ENCODE measurements at regions not wholly inside any gene's neighbourhood (a gene's known extent, or its start where the extent isn't known, plus 50 kb on each side); places are given as distances from the start of the nearest gene placed in this dataset.

GRCh38 chr2:897091-897490, 53.6 kb upstream of the SNTG2 start (continued):
- no peak for TF ChIP-seq PBX3 (IDR thresholded peaks at IDR 0.05)
- TF ChIP-seq POLR2AphosphoS5 (IDR thresholded peaks at IDR 0.05; ENCODE audit: low read depth, low read length) = no peak
- no peak for TF ChIP-seq SIN3A (IDR thresholded peaks at IDR 0.05; ENCODE audit: borderline replicate concordance, low read depth, low read length)

- CTCF ChIA-PET = no interaction called here
- no peaks in the 10 kb centered on the region for H3K9me3 ChIP-seq
- H3K36me3 ChIP-seq (replicated peaks in 1 of 2; ENCODE audit: control insufficient read depth in 1 of 2, insufficient read depth in 2 of 2, low read length in 1 of 2) = no peaks in the 10 kb centered on the region
- 11% methylated on average over 6 of the region's 7 CpGs for WGBS (ENCODE audit: low lambda C conversion rate)
- H2AFZ ChIP-seq (ENCODE audit: low read depth) = no peak overlapping the region
- H3K27ac ChIP-seq (ENCODE audit: low read depth in 2 of 2, low read length in 1 of 2) = no peak overlapping the region
- H3K4me1 ChIP-seq (ENCODE audit: control insufficient read depth in 1 of 2, insufficient read depth in 2 of 2, low read depth in 1 of 2, low read length in 1 of 2) = peaks cover 0 to 4% of the 10 kb centered on the region in 2 experiments; a peak in 2 of 4 replicates
- H4K20me1 ChIP-seq (ENCODE audit: insufficient read depth) = no peaks in the 10 kb centered on the region
- no peak overlapping the region for H3K4me2 ChIP-seq
- POLR2A ChIA-PET = no interaction called here
- no peak for DNase-seq
- no peaks in the 10 kb centered on the region for H3K9me2 ChIP-seq
- H3F3A ChIP-seq (replicated peaks; ENCODE audit: insufficient read depth) = no peaks in the 10 kb centered on the region
- no peaks in the 10 kb centered on the region for H3K27me3 ChIP-seq (ENCODE audit: insufficient read depth)
- TF ChIP-seq USF1 (IDR thresholded peaks at IDR 0.05; ENCODE audit: borderline replicate concordance, low read depth) = no peak
- TF ChIP-seq EP300 (IDR thresholded peaks at IDR 0.05; ENCODE audit: borderline replicate concordance in 1 of 2, low read depth in 1 of 2, low read length in 1 of 2) = no peak
- no peak for TF ChIP-seq TEAD4 (IDR thresholded peaks at IDR 0.05; ENCODE audit: borderline replicate concordance, insufficient read depth)
- TF ChIP-seq GABPA (IDR thresholded peaks at IDR 0.05; ENCODE audit: low read depth) = no peak
- no peak for TF ChIP-seq GATA2 (CRISPR knock-in tag; IDR thresholded peaks at IDR 0.05)
- TF ChIP-seq USF2 (IDR thresholded peaks at IDR 0.05; ENCODE audit: borderline replicate concordance, low read depth, low read length) = no peak
- TF ChIP-seq RCOR1 (IDR thresholded peaks at IDR 0.05; ENCODE audit: low read length) = no peak
- TF ChIP-seq MAX (IDR thresholded peaks at IDR 0.05; ENCODE audit: low read depth) = no peak
- no peak for TF ChIP-seq RAD21 (IDR thresholded peaks at IDR 0.05; ENCODE audit: low read length)
- TF ChIP-seq POLR2AphosphoS5 (IDR thresholded peaks at IDR 0.05; ENCODE audit: low read depth, low read length) = no peak
- no peak for TF ChIP-seq TCF12 (IDR thresholded peaks at IDR 0.05)
- no peak for TF ChIP-seq RFX5 (IDR thresholded peaks at IDR 0.05; ENCODE audit: low read length)
- TF ChIP-seq SMC3 (IDR thresholded peaks at IDR 0.05; ENCODE audit: low read depth, low read length) = no peak
- no peak for TF ChIP-seq MXI1 (IDR thresholded peaks at IDR 0.05; ENCODE audit: low read depth, low read length)
- TF ChIP-seq FOXM1 (IDR thresholded peaks at IDR 0.05; ENCODE audit: low read depth) = no peak
- no peak for TF ChIP-seq SIN3A (IDR thresholded peaks at IDR 0.05; ENCODE audit: borderline replicate concordance, low read depth, low read length)
- TF ChIP-seq ZBTB33 (IDR thresholded peaks at IDR 0.05; ENCODE audit: borderline replicate concordance, low read depth) = no peak
- no peak overlapping the region for H3K4me3 ChIP-seq (ENCODE audit: low read depth in 2 of 2, low read length in 1 of 2)
- H3K9ac ChIP-seq = no peak overlapping the region
- H3K79me2 ChIP-seq (ENCODE audit: insufficient read depth) = no peaks in the 10 kb centered on the region
Measured at GRCh38 chr2:893311-893710, 57.3 kb upstream of the SNTG2 start.
